ENCODE measurements at regions not wholly inside any gene's neighbourhood (a gene's known extent, or its start where the extent isn't known, plus 50 kb on each side); places are given as distances from the start of the nearest gene placed in this dataset.

DNA sequence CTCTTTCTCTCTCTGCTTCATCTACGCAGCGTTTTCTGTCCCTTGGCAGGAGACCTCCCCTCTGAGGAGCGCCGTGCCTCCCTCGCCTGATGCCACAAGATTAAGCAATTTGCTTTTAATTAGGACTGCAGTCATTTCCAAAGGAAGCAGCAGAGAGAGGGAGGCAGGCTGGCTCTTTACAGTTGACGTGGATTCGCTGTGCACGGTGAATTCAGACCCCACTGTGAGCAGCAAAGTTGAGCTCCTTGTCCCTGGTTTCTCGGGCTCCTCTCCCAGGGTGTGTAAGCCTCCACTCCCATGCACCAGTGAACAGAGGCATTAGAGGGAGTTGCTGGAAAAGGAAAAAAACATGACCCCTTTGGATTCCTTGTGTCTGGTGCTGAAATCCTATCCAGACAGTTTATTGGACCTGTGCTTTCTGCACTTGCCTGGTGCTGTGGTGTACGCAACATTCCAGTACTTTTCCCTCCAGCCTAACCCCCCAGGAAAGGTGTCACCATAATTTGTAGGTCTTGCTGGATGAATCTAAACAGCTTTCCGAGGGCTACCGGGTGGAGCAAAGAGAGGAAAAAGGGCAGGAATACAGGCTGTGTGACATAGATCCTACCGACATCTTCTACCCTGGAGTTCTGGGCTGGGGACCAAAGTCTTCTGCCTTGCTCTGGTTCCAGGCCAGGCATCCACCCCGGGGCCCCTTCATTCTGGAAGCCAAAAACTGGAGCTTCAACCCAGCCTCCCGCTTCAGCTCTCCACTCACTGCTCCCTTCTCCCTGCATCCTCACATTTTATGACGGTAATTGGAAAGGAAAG, 171.0 kb downstream of the MAF start:
- H3K4me3 ChIP-seq (replicated peaks; ENCODE audit: low read depth, low read length) = no peak overlapping the region
- TF ChIP-seq CTCF (IDR thresholded peaks at IDR 0.05; ENCODE audit: low read length, missing control alignments) = no peak

DNA sequence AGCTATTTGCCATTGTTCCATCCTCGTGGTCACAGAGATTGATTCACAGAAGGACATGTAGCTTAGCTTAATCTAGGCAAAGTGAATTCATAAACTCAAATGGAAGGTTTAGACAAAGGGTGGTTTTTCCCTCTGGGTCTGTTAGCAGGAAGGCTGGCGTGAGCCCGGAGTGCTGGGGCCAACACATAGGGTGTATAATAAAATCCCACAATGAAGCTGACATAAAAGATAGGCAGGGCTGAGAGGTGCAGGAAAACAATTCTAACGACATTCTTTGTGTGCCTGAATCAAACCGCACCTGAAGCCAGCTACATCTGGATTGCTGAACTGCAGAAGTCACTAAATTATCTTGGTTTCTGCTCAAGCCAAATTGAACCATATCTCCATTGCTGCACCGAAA, 173.9 kb downstream of the MAF start:
- no peak for DNase-seq (ENCODE audit: low read depth)
- no peak overlapping the region for H3K4me3 ChIP-seq (replicated peaks; ENCODE audit: low read depth, low read length)
- TF ChIP-seq CTCF (IDR thresholded peaks at IDR 0.05; ENCODE audit: low read length, missing control alignments) = no peak

More for the DNA sequence above, 171.0 kb downstream of the MAF start:
- no peak for DNase-seq (ENCODE audit: low read depth)

DNA sequence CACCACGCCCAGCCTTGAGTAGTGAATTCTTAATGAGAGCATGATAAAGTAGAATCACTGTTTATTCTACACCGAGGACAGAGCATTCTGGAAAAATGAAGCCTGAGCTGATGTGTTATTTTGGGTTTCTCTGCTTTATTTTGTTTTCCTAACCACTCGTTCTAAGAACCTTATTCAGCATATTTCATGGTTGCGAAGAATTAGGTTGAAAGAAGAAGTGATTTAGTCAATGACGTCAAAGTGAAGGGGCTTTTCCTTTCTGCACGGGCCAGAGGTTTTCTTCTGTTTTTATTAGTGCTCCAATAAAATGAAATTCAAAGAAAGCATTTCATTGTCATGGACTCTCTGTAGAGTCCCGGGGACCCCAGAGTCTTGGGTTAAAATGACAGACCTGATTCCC, 178.5 kb downstream of the MAF start:
- TF ChIP-seq CTCF (IDR thresholded peaks at IDR 0.05; ENCODE audit: low read length, missing control alignments) = no peak
- DNase-seq (ENCODE audit: low read depth) = no peak
- no peak overlapping the region for H3K4me3 ChIP-seq (replicated peaks; ENCODE audit: low read depth, low read length)

GRCh38 chr16:79421126-79421525, 179.4 kb downstream of the MAF start:
- DNase-seq (ENCODE audit: low read depth) = no peak
- no peak overlapping the region for H3K4me3 ChIP-seq (replicated peaks; ENCODE audit: low read depth, low read length)
- TF ChIP-seq CTCF (IDR thresholded peaks at IDR 0.05; ENCODE audit: low read length, missing control alignments) = no peak

- no peak overlapping the region for H3K4me3 ChIP-seq (replicated peaks; ENCODE audit: low read depth, low read length)
- no peak for DNase-seq (ENCODE audit: low read depth)
- TF ChIP-seq CTCF (IDR thresholded peaks at IDR 0.05; ENCODE audit: low read length, missing control alignments) = no peak
These were observed 180.0 kb downstream of the MAF start for GRCh38 chr16:79420493-79420892.

DNA sequence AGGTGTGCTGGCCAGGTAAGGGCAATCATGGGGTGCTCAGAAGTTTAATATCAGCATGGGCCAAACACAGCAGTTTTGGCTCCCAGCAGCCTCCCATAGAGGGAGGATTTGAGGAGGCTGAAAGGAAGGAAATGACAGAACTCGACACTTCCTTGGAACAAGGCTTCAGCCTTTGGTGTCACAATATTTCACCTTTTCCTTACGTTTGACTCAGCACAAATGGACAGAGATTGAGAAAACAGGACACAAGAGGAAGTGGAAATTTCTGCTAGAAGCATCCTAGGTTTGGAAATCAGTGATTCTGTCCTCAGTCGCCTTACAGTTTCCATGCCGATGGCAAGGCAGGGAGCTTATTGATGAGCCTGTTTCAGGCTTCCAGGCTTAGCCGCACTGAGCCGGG, 181.4 kb downstream of the MAF start:
- H3K4me3 ChIP-seq (replicated peaks; ENCODE audit: low read depth, low read length) = no peak overlapping the region
- TF ChIP-seq CTCF (IDR thresholded peaks at IDR 0.05; ENCODE audit: low read length, missing control alignments) = no peak
- DNase-seq (ENCODE audit: low read depth) = no peak

DNA sequence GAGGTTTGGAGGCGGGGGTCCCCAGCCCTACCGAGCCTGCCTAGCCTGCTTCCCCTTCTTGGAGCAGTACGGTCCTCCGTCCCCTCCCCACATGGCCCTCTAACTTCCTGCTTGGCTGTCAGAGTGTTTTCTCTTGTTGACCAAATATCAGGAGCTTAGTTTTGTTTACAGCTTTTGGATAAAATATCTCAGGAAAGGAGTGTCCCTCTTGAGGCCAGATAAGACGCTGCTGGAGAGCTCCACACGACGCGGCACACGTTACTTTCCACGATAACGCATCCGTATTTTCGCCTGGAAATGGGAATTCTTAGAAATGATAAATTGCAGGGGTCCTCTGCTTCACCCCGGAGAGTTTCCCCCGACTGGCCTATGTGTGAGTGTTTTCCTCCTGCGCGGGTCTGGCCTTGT, 182.9 kb downstream of the MAF start:
- TF ChIP-seq CTCF (IDR thresholded peaks at IDR 0.05; ENCODE audit: low read length, missing control alignments) = no peak
- DNase-seq (ENCODE audit: low read depth) = no peak
- no peak overlapping the region for H3K4me3 ChIP-seq (replicated peaks; ENCODE audit: low read depth, low read length)

Measured in fibroblast of pulmonary artery (primary cell).